GM12891 (cell line): ENCODE measurements at regions not wholly inside any gene's neighbourhood (a gene's known extent, or its start where the extent isn't known, plus 50 kb on each side); places are given as distances from the start of the nearest gene placed in this dataset.

Experiments used
- PAX5 ChIP-seq: IDR thresholded peaks from 2 replicates; pipeline ENCODE4 v1.6.1; 2011; ENCODE audit warnings: low read length, moderate library complexity, mild to moderate bottlenecking; ENCODE audit not compliant: insufficient read depth, severe bottlenecking
- POLR2A ChIP-seq: IDR thresholded peaks from 2 replicates; pipeline ENCODE4 v1.6.1; 2011; ENCODE audit warnings: low read depth, low read length, control low read depth
- POLR2AphosphoS5 ChIP-seq: IDR thresholded peaks from 2 replicates; pipeline ENCODE4 v1.6.1; 2011; ENCODE audit warnings: low read depth, low read length, control low read depth
- TAF1 ChIP-seq: IDR thresholded peaks from 2 replicates; pipeline ENCODE4 v1.6.1; 2011; ENCODE audit warnings: low read depth, low read length, control low read depth

DNA sequence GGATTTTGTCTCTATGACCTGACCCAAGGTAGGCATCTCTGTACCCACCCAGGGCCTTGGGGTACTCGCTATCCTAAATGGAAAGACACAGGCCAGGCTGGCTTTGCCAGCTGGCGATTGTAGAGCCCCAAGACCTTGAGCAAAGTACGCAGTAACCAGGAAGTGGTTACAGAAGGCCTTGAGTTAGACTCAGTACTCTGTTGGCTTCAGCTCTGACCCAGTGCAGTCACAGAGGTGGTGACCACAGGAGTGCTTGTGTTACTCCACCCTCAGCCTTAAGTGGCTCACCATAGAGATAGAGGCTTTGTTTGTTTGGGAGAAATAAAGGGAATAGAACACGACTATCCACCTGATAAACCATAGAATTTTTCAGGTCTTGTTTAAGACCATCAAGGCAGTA, 880.5 kb upstream of the POU3F4 start:
- no peak for TF ChIP-seq POLR2AphosphoS5
- TF ChIP-seq POLR2A = no peak
- no peak for TF ChIP-seq PAX5
- no peak for TF ChIP-seq TAF1
